ENCODE measurements at regions not wholly inside any gene's neighbourhood (a gene's known extent, or its start where the extent isn't known, plus 50 kb on each side); places are given as distances from the start of the nearest gene placed in this dataset.

- no peaks in the 10 kb centered on the region for H3K27me3 ChIP-seq (ENCODE audit: control insufficient read depth, insufficient read depth, low read length)
- no peaks in the 10 kb centered on the region for H3K4me1 ChIP-seq (ENCODE audit: control insufficient read depth, insufficient read depth, low read length)
- no peak overlapping the region for H3K9ac ChIP-seq (ENCODE audit: low read length)
- no peak overlapping the region for H3K4me3 ChIP-seq (ENCODE audit: low read depth, low read length)
- no peak overlapping the region for H3K27ac ChIP-seq (ENCODE audit: low read depth, low read length)
- no peaks in the 10 kb centered on the region for H3K36me3 ChIP-seq (ENCODE audit: control insufficient read depth, insufficient read depth, low read length)
- H3K9me3 ChIP-seq (ENCODE audit: control insufficient read depth, insufficient read depth, low read depth, low read length) = peaks cover 11% of the 10 kb centered on the region
Observed at GRCh38 chr3:59467476-59467875, 417.7 kb upstream of the CFAP20DC start.

GRCh38 chr3:59464187-59464586 is 414.4 kb upstream of the CFAP20DC start:
- H3K4me1 ChIP-seq (ENCODE audit: control insufficient read depth, insufficient read depth, low read length) = no peaks in the 10 kb centered on the region
- no peak overlapping the region for H3K4me3 ChIP-seq (ENCODE audit: low read depth, low read length)
- H3K9me3 ChIP-seq (ENCODE audit: control insufficient read depth, insufficient read depth, low read depth, low read length) = no peaks in the 10 kb centered on the region
- H3K36me3 ChIP-seq (ENCODE audit: control insufficient read depth, insufficient read depth, low read length) = no peaks in the 10 kb centered on the region
- H3K9ac ChIP-seq (ENCODE audit: low read length) = no peak overlapping the region
- H3K27ac ChIP-seq (ENCODE audit: low read depth, low read length) = no peak overlapping the region
- H3K27me3 ChIP-seq (ENCODE audit: control insufficient read depth, insufficient read depth, low read length) = no peaks in the 10 kb centered on the region

DNA sequence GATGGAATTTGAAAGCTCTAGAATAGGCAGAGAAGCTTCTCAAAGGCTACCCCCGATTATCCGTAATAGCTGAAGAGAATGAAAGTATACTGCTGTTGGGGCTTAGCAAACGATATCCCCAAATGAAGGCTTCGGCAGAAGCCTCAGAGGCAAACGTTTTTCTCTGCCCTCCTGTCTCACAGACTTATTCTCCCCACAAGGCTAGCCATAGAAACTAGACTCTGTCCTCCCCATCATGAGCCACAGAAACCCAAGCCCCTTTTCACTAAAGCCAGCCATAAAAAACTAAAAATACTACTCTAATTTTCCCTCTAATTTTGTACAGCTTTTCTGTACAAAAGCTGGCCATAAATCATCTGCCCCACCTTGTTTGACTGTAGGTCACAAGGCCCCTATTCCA is 413.4 kb upstream of the CFAP20DC start:
- Histone ChIP-seq H3K27ac (ENCODE audit: low read depth, low read length) (no peak overlapping the region), H3K9ac (ENCODE audit: low read length) (no peak overlapping the region), H3K9me3 (ENCODE audit: control insufficient read depth, insufficient read depth, low read depth, low read length) (no peaks in the 10 kb centered on the region), H3K27me3 (ENCODE audit: control insufficient read depth, insufficient read depth, low read length) (no peaks in the 10 kb centered on the region), H3K36me3 (ENCODE audit: control insufficient read depth, insufficient read depth, low read length) (no peaks in the 10 kb centered on the region), H3K4me3 (ENCODE audit: low read depth, low read length) (no peak overlapping the region), H3K4me1 (ENCODE audit: control insufficient read depth, insufficient read depth, low read length) (no peaks in the 10 kb centered on the region)

DNA sequence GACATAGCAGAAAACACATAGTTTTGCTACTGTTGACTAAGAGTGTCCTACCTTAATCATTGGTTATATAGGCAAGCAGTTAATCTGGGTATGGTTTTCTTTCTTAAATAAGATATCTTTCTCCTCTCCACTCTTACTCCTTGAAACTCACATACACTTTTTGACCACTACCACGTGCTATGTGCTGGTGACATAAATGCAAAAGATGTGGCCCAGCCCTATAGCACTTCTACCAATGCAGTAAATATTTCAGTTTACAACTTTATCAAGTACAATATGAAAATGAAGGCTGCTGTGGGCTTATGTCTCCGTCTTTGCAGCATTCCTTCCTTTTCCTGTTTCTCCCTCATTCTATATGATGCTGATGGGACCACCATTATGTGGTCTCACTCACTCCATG is 410.2 kb upstream of the CFAP20DC start:
- Histone ChIP-seq H3K9me3 (ENCODE audit: control insufficient read depth, insufficient read depth, low read depth, low read length) (no peaks in the 10 kb centered on the region), H3K9ac (ENCODE audit: low read length) (no peak overlapping the region), H3K27ac (ENCODE audit: low read depth, low read length) (no peak overlapping the region), H3K27me3 (ENCODE audit: control insufficient read depth, insufficient read depth, low read length) (no peaks in the 10 kb centered on the region), H3K4me1 (ENCODE audit: control insufficient read depth, insufficient read depth, low read length) (no peaks in the 10 kb centered on the region), H3K4me3 (ENCODE audit: low read depth, low read length) (no peak overlapping the region), H3K36me3 (ENCODE audit: control insufficient read depth, insufficient read depth, low read length) (no peaks in the 10 kb centered on the region)

GRCh38 chr3:59456852-59457485 is 407.1 kb upstream of the CFAP20DC start:
- H3K9ac ChIP-seq (ENCODE audit: low read length) = no peak overlapping the region
- H3K9me3 ChIP-seq (ENCODE audit: control insufficient read depth, insufficient read depth, low read depth, low read length) = no peaks in the 10 kb centered on the region
- H3K27ac ChIP-seq (ENCODE audit: low read depth, low read length) = no peak overlapping the region
- no peaks in the 10 kb centered on the region for H3K36me3 ChIP-seq (ENCODE audit: control insufficient read depth, insufficient read depth, low read length)
- no peak overlapping the region for H3K4me3 ChIP-seq (ENCODE audit: low read depth, low read length)
- no peaks in the 10 kb centered on the region for H3K4me1 ChIP-seq (ENCODE audit: control insufficient read depth, insufficient read depth, low read length)
- H3K27me3 ChIP-seq (ENCODE audit: control insufficient read depth, insufficient read depth, low read length) = no peaks in the 10 kb centered on the region

GRCh38 chr3:59451800-59452746 is 402.2 kb upstream of the CFAP20DC start:
- H3K4me3 ChIP-seq (ENCODE audit: low read depth, low read length) = no peak overlapping the region
- H3K36me3 ChIP-seq (ENCODE audit: control insufficient read depth, insufficient read depth, low read length) = no peaks in the 10 kb centered on the region
- H3K9ac ChIP-seq (ENCODE audit: low read length) = no peak overlapping the region
- no peaks in the 10 kb centered on the region for H3K9me3 ChIP-seq (ENCODE audit: control insufficient read depth, insufficient read depth, low read depth, low read length)
- no peak overlapping the region for H3K27ac ChIP-seq (ENCODE audit: low read depth, low read length)
- H3K27me3 ChIP-seq (ENCODE audit: control insufficient read depth, insufficient read depth, low read length) = 0 out of 2 replicates have a peak, but pooled peaks cover 9% of the 10 kb centered on the region
- H3K4me1 ChIP-seq (ENCODE audit: control insufficient read depth, insufficient read depth, low read length) = no peaks in the 10 kb centered on the region; the same call in 1 of the 2 replicates

DNA sequence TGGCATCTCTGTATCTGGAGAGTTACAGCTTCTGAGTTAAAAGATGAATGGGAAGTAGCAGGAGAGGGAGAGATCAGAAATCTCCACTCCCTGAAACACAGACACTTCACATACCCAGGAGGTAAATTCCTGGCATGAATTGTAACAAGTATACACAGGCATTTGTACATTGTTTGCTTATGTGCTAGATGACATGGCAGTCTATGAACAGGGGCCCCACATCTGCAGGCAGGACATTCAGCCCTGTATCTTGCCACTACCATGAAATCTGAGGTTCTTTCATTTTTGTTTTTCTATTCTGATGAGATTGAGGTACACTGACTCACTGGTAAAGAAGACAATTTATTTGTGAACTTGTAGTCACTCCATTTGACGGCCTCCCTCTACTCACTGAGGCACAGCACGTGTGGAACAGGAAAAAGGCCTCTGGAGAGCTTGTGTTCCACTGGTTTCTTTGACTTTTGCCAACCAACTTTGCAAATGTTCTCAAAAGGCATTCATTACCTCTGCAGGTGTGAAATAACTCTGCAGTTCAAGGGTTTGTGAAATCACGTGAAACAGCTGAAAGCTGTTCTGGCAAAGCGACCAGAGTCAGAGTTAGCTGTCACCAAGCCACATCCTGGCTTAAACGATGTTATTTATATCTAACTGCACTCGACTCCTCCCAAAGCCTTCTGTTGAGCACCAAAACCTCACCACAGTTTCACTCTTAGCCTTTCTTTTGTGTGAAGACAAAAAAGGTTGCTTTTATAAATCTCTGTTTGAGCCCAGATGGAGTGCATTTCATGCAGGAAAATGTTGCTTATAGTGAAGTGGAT is 401.3 kb upstream of the CFAP20DC start:
- Histone ChIP-seq H3K36me3 (ENCODE audit: control insufficient read depth, insufficient read depth, low read length) (no peaks in the 10 kb centered on the region), H3K4me3 (ENCODE audit: low read depth, low read length) (no peak overlapping the region), H3K4me1 (ENCODE audit: control insufficient read depth, insufficient read depth, low read length) (no peaks in the 10 kb centered on the region; the same call in 1 of the 2 replicates), H3K9ac (ENCODE audit: low read length) (no peak overlapping the region), H3K27ac (ENCODE audit: low read depth, low read length) (no peak overlapping the region), H3K9me3 (ENCODE audit: control insufficient read depth, insufficient read depth, low read depth, low read length) (no peaks in the 10 kb centered on the region), H3K27me3 (ENCODE audit: control insufficient read depth, insufficient read depth, low read length) (peaks cover 15% of the 10 kb centered on the region; the same call in 1 of the 2 replicates)

GRCh38 chr3:59450437-59450836 is 400.6 kb upstream of the CFAP20DC start:
- Histone ChIP-seq H3K9me3 (ENCODE audit: control insufficient read depth, insufficient read depth, low read depth, low read length) (no peaks in the 10 kb centered on the region), H3K27me3 (ENCODE audit: control insufficient read depth, insufficient read depth, low read length) (peaks cover 19% of the 10 kb centered on the region; the same call in 1 of the 2 replicates), H3K9ac (ENCODE audit: low read length) (no peak overlapping the region), H3K36me3 (ENCODE audit: control insufficient read depth, insufficient read depth, low read length) (no peaks in the 10 kb centered on the region), H3K4me1 (ENCODE audit: control insufficient read depth, insufficient read depth, low read length) (no peaks in the 10 kb centered on the region; the same call in 1 of the 2 replicates), H3K27ac (ENCODE audit: low read depth, low read length) (no peak overlapping the region), H3K4me3 (ENCODE audit: low read depth, low read length) (no peak overlapping the region)

- Histone ChIP-seq H3K4me3 (ENCODE audit: low read depth, low read length) (no peak overlapping the region), H3K9me3 (ENCODE audit: control insufficient read depth, insufficient read depth, low read depth, low read length) (no peaks in the 10 kb centered on the region), H3K9ac (ENCODE audit: low read length) (no peak overlapping the region), H3K36me3 (ENCODE audit: control insufficient read depth, insufficient read depth, low read length) (no peaks in the 10 kb centered on the region), H3K4me1 (ENCODE audit: control insufficient read depth, insufficient read depth, low read length) (no peaks in the 10 kb centered on the region; the same call in 1 of the 2 replicates), H3K27me3 (ENCODE audit: control insufficient read depth, insufficient read depth, low read length) (peaks cover 54% of the 10 kb centered on the region), H3K27ac (ENCODE audit: low read depth, low read length) (no peak overlapping the region)
Observed at GRCh38 chr3:59446775-59447465, 397.1 kb upstream of the CFAP20DC start.

- H3K27me3 ChIP-seq (ENCODE audit: control insufficient read depth, insufficient read depth, low read length) = peaks cover 77% of the 10 kb centered on the region
- no peaks in the 10 kb centered on the region for H3K9me3 ChIP-seq (ENCODE audit: control insufficient read depth, insufficient read depth, low read depth, low read length)
- H3K4me3 ChIP-seq (ENCODE audit: low read depth, low read length) = no peak overlapping the region
- H3K9ac ChIP-seq (ENCODE audit: low read length) = no peak overlapping the region
- no peaks in the 10 kb centered on the region for H3K36me3 ChIP-seq (ENCODE audit: control insufficient read depth, insufficient read depth, low read length)
- no peak overlapping the region for H3K27ac ChIP-seq (ENCODE audit: low read depth, low read length)
- no peaks in the 10 kb centered on the region; the same call in 1 of the 2 replicates for H3K4me1 ChIP-seq (ENCODE audit: control insufficient read depth, insufficient read depth, low read length)
Observed at GRCh38 chr3:59444676-59445075, 394.9 kb upstream of the CFAP20DC start.
